ENCODE measurements at regions not wholly inside any gene's neighbourhood (a gene's known extent, or its start where the extent isn't known, plus 50 kb on each side); places are given as distances from the start of the nearest gene placed in this dataset.
"Not testable (repeated sequence)": the region's sequence is repeated elsewhere in the genome, so short reads cannot be mapped to it uniquely, and the experiment has no call there.

- DNase-seq (ENCODE audit: low read depth): no peak
- no peak overlapping the region for H3K4me3 ChIP-seq (ENCODE audit: low read length)
- TF ChIP-seq CTCF (IDR thresholded peaks at IDR 0.05; ENCODE audit: insufficient read depth, low read depth, low read length, missing control alignments): no peak
These were observed 54.0 kb upstream of the RASAL2 start for GRCh38 chr1:178039891-178040290.

- not testable (repeated sequence) for DNase-seq (ENCODE audit: low read depth)
These were observed 50.0 kb upstream of the RASAL2 start for GRCh38 chr1:178043940-178044339.

More at GRCh38 chr1:178043940-178044339, 50.0 kb upstream of the RASAL2 start:
- not testable (repeated sequence) for H3K4me3 ChIP-seq (ENCODE audit: low read length)
